RWPE2 (cell line): ENCODE measurements at regions not wholly inside any gene's neighbourhood (a gene's known extent, or its start where the extent isn't known, plus 50 kb on each side); places are given as distances from the start of the nearest gene placed in this dataset.

Experiments
- ATAC-seq: fragments of 200-7000 bp; cut with Tn5 transposase; 3 replicates; pipeline ENCODE4 v1.9.1; 2021; ENCODE audit warnings: low read depth
- DNase-seq: peaks from one replicate; pipeline ENCODE4 v3.0.0-alpha.2; 2020; ENCODE audit warnings: low spot score
- H3K27ac ChIP-seq: fragments of 450-650 bp; 2 replicates; pipeline ENCODE4 v1.5.1; 2017; ENCODE audit warnings: mild to moderate bottlenecking; ENCODE audit not compliant: poor library complexity, severe bottlenecking
- H3K27me3 ChIP-seq: fragments of 250-450 bp; sonication (Bioruptor Pico); 2 replicates; pipeline ENCODE4 v1.5.1; 2021; ENCODE audit warnings: mild to moderate bottlenecking, moderate library complexity; ENCODE audit not compliant: insufficient read depth, poor library complexity, severe bottlenecking
- H3K36me3 ChIP-seq: fragments of 250-450 bp; sonication (Bioruptor Pico); 2 replicates; pipeline ENCODE4 v1.5.1; 2020; ENCODE audit warnings: low read depth, mild to moderate bottlenecking, moderate library complexity
- H3K4me1 ChIP-seq: fragments of 250-450 bp; sonication (Bioruptor Pico); 2 replicates; pipeline ENCODE4 v1.5.1; 2021; ENCODE audit warnings: mild to moderate bottlenecking, moderate library complexity; ENCODE audit not compliant: insufficient read depth, poor library complexity, severe bottlenecking
- H3K4me3 ChIP-seq: fragments of 250-450 bp; sonication (Bioruptor Pico); 2 replicates; pipeline ENCODE4 v1.5.1; 2021; ENCODE audit warnings: mild to moderate bottlenecking, moderate library complexity; ENCODE audit not compliant: severe bottlenecking
- H3K9me3 ChIP-seq: fragments of 250-450 bp; sonication (Bioruptor Pico); 2 replicates; pipeline ENCODE4 v1.5.1; 2021; ENCODE audit warnings: mild to moderate bottlenecking, moderate library complexity; ENCODE audit not compliant: severe bottlenecking
- CTCF ChIP-seq: fragments of 450-650 bp; IDR thresholded peaks from one replicate; pipeline ENCODE4 v1.5.1; 2017; ENCODE audit warnings: mild to moderate bottlenecking, moderate library complexity; ENCODE audit not compliant: poor library complexity, severe bottlenecking

GRCh38 chr6:164845773-164846172 lies 463.6 kb downstream of the C6orf118 start:
- H3K4me1 ChIP-seq, result no peaks in the 10 kb centered on the region
- DNase-seq (no peak), ATAC-seq (no peak)
- TF ChIP-seq CTCF, result no peak
- H3K27ac ChIP-seq, result no peak overlapping the region
- peaks cover 3% of the 10 kb centered on the region for H3K9me3 ChIP-seq
- H3K4me3 ChIP-seq, result no peak overlapping the region
- H3K27me3 ChIP-seq, result no peaks in the 10 kb centered on the region
- H3K36me3 ChIP-seq, result no peaks in the 10 kb centered on the region

DNA sequence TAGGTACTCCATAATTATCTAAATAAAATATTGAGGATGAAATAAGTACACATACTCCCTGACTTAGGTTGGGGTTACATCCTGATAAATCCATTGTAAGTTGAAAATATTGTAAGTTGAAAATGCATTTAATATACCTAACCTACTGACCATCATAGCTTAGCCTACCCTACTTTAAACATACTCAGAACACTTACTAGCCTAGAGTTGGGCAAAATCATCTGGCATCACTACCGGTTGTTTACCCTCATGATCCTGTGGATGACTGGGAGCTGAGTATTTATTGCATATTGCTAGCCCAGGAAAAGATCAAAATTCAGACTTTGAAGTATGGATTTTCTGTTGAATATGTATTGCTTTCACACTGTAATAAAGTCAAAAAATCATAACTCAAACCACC lies 467.3 kb downstream of the C6orf118 start:
- DNase-seq (no peak), ATAC-seq (no peak)
- no peak overlapping the region for H3K4me3 ChIP-seq
- H3K4me1 ChIP-seq, result no peaks in the 10 kb centered on the region
- H3K36me3 ChIP-seq, result no peaks in the 10 kb centered on the region
- no peaks in the 10 kb centered on the region for H3K27me3 ChIP-seq
- no peak for TF ChIP-seq CTCF
- H3K9me3 ChIP-seq, result no peaks in the 10 kb centered on the region
- no peak overlapping the region for H3K27ac ChIP-seq

GRCh38 chr6:164838068-164838615 lies 471.3 kb downstream of the C6orf118 start:
- Histone ChIP-seq H3K4me3 (no peak overlapping the region), H3K4me1 (no peaks in the 10 kb centered on the region), H3K9me3 (no peaks in the 10 kb centered on the region), H3K27me3 (no peaks in the 10 kb centered on the region), H3K27ac (no peak overlapping the region), H3K36me3 (no peaks in the 10 kb centered on the region)
- DNase-seq (no peak), ATAC-seq (no peak)
- TF ChIP-seq CTCF, result no peak

DNA sequence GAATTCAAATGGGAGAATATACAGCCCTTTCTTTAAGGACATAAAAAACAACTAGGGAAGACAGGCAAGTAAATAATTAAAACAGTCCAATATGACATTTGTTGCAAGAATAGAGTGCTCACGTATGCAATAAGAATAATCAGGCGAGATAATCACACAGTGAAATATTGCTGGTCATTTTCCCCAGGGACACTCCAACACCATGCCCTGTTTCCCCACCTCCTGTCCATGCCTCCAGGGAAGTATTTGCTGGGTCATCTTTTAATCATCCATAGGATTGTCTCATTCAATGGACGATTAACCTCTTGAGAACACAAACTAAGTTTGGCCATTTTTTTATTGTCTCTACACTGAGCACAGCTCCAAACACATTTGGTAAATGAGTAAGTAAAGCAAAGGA lies 472.9 kb downstream of the C6orf118 start:
- no peak for TF ChIP-seq CTCF
- H3K27ac ChIP-seq, result no peak overlapping the region
- H3K36me3 ChIP-seq, result no peaks in the 10 kb centered on the region
- no peaks in the 10 kb centered on the region for H3K9me3 ChIP-seq
- no peaks in the 10 kb centered on the region for H3K27me3 ChIP-seq
- H3K4me3 ChIP-seq, result no peak overlapping the region
- ATAC-seq (no peak), DNase-seq (no peak)
- no peaks in the 10 kb centered on the region for H3K4me1 ChIP-seq

DNA sequence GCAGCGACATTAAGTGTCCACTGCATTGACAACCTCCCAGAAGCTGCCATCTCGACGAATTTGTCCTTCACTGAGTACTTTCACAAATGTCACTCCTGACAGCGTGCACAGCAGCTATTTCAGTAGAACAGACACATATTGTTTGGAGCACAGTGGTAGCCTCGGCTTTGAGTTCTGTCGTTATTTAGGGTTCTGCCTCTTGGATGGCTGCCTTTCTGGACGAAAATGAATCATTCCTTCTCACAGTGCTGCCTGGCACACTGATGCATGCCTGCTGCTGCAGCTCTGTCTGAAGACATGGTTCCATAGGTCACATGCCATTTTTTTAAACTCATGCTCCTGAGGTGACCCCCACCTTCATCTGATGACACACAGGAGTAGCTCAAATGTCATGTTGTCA lies 477.0 kb downstream of the C6orf118 start:
- no peaks in the 10 kb centered on the region for H3K9me3 ChIP-seq
- H3K27me3 ChIP-seq, result no peaks in the 10 kb centered on the region
- DNase-seq (no peak), ATAC-seq (no peak)
- TF ChIP-seq CTCF, result no peak
- H3K36me3 ChIP-seq, result no peaks in the 10 kb centered on the region
- no peak overlapping the region for H3K4me3 ChIP-seq
- no peaks in the 10 kb centered on the region for H3K4me1 ChIP-seq
- H3K27ac ChIP-seq, result no peak overlapping the region
